GM18499 (cell line): ENCODE measurements at regions not wholly inside any gene's neighbourhood (a gene's known extent, or its start where the extent isn't known, plus 50 kb on each side); places are given as distances from the start of the nearest gene placed in this dataset.

Experiments
- ATAC-seq: cut with Tn5 transposase; IDR thresholded peaks from one replicate; pipeline ENCODE4 v1.9.1; 2021; ENCODE audit warnings: moderate number of reproducible peaks; ENCODE audit not compliant: insufficient read depth, unreplicated experiment

DNA sequence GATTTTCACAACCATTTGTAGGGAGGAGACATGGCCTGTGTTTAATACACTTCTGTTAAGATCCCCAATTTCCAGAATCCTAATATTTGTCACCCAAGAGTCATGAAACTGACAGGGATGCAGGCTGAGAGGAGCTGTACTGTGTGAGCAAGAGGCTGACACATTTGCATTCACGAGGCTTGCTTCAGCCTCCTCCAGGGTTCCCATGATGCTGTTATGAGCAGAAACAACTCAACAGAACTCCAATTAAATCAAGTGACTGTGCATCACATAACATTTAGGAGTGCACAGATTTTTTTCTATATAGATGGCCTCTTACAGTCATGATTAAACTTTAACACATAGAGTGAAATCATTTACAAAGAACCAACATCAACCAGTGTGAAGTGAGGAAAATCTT is 292.3 kb upstream of the STT3B start:
- no peak for ATAC-seq

DNA sequence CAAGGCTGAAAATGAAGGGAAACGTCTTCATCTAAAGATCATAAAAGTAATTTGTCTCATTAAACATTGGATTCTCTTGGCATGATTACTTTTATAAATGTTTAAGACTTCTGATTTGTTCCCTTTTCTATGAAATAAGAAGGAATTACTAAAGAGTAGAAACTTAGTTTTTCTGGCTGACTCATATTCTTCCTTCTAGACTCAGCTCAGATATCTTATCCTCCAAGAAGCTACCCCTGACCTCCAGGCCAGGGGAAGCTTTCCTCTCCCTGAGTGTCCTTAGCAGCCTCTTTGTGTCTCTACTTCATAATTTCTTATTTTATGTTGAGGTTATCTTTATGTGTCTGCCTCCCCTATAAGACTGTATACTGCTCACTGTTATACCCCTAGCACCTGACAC is 291.9 kb upstream of the STT3B start:
- ATAC-seq, result no peak

DNA sequence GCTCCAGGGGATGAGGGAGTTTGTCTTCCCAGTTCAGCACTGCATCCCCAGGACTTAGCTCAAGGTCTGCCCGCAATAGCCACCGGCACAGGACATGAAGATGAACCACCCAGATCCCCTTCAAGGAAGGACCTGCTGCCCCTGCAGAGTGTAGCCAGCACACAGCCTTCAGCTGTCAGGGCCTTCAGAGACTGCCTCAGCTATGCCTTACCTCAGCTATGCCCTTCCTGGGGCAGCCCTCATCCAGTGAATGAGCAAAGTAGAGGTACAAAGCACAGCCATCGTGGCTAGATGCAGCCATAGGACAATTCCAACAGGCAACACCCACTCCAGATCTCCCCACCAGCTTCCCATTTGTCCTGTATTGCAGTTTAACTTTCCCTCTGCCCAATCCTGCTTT is 291.2 kb upstream of the STT3B start:
- ATAC-seq, result no peak

DNA sequence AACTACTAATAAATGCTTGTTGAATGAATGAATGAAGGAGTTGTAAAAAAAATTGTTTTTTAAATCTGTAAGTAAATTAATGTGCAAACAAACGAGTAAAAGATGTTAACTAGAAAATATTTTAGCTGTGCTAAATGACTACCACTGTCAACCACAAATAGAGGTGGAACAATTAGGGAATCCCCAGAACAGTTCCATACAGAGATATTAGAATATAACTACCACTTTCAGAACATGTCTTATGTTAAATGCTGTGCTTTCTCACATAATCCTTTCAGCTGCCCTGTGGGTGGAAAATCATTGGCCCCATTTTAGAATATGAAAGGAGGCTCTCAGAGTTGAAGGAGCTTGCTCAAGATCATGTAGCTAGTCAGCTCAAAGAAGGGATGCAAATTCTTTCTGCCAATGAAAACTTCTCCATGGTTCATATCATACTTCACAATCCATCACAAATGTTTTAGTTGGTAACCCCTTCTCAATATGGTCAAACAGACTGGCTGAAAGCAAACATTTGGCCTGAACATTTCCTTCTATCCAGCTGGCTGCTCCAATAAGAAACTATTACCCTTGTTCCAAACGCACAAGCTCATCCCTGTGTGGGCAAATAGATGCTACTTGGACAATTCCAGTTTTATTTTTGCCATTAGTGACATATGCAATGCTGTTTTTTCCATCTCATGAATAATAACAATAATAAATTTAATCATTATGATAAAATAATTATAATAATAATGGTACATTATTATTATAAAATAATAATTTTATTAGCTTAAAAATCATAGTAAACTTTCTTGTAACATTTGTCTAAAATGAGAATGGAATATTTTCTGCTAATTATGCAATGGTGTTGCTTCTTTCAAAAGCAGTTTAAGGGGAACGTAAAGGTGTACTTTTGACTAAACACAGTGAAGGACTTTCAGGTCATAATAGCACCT is 290.4 kb upstream of the STT3B start:
- ATAC-seq, result peak; percentile 66

DNA sequence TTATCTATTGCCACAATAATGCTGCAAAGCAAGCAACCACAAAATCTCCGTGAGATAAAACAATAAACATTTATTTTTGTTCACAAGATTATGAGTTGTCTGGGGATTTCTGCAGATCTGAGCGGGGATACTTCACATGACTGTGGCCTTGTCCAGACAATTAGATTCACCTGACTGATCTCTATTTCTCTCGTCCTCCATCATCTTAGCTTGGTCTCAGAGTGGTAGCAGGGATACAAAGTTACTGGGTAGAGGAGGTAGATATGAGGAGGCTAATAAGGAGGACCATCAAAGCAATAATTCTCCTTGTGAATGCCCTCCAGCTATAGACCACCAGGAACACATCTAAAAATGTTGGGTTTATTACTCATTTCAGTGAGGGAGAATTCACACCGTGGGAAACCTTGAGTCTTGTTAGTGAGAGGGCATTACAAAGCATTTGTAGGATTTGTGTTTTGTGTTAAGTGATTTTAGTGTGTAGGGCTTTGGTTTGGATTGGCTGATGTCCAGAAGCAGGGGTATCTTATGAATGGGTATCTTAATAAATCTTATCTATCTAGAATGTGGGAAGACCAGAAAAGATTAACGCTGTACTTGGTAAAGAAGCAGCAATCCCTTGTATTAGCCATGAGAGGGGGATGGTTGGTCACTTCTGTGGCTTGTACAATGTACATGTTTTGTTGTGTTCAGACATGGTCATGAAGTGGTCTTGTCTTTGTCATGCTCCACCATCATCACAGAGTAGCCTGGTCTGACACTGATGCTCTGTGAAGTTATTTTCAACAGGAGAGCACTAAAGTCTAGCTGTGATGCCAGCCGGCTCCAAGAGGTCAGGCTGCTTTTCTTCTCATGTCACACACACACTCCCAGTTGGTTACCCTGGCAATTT is 287.6 kb upstream of the STT3B start:
- ATAC-seq, result no peak

DNA sequence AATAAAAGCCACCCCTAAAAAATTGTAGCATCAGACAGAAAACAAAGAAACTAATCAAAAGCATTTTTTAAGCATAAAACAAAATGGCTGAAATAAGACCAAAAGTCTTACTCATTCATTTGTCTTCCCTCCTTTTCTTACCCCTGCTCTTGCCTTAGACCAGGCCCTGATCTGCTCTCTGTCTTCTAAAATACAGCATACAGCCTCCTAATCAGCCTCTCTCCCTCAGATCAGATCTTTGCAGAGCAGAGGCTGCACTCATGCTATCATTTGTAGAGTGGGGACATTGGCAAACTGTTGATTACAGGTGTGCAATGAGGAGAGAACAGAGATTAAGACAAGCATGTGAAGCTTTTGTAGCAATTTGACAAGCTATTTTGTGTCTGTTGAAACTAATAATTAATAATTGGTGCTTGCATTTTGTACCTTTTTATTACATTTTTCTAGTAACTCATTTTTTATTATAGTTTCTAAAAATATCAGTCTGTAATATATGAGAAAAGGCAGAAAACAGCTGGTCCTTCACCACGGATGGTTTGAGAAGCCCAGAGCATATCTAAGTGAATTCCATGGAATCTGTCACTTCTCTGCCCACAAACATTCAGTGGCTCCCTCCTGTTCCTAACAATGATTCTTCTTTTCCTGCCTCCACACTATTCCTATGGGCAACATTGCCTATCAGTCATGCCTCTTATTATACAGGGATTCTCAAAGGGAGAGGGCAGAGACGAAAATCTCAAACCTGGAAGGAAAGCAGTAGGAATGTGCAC is 286.2 kb upstream of the STT3B start:
- no peak for ATAC-seq

DNA sequence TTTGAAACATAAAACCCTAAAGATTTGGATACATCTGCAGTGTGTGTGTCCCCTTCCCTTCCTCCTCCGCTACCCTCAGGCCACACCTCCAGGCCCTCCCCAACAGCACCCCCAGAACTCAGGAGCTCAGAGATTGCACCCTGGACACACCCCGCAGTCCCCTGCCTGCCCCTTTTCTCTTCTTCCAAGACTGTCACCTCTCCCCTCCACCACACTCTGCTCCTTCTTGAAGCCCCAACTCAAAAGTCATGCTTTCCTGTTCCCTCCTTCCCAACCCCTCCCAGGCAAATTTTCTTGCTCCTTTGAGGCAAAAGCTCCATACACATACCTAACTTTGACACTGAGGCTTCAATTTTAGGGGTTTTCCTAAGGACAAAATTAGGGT is 285.7 kb upstream of the STT3B start:
- no peak for ATAC-seq

DNA sequence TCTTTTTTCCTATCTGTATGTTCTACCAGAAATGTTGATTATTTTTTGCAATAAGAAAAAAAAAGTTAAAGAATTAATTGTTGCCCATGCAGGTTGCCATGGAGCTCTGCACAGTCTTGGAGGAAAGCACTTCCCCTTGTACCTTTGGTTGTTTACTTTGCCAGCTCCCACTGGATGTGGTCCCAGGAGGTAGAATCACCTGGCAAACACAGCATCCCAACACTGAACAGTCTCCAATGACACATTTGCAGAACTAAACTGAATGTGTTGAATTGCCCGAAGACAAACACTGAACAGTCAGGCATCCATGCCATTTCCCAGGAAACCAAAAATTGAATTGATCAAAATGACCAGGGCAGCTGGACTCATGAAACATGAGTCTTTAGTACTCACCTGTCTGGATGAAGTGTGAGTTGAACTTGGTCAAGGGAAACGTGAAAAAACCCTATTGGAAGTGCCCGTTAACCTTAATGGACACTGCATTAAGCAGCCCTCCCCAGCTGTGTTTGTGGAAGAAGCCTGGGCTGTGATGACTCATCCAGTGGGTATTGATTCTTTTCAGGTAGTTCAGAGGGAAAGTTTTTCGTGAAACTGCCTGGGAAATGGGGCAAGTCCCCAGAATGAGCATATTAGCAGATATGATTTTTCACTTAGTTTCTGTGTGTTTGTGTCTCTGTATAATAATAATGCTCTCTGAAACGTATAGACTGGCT is 284.7 kb upstream of the STT3B start:
- ATAC-seq, result peak; percentile 52

DNA sequence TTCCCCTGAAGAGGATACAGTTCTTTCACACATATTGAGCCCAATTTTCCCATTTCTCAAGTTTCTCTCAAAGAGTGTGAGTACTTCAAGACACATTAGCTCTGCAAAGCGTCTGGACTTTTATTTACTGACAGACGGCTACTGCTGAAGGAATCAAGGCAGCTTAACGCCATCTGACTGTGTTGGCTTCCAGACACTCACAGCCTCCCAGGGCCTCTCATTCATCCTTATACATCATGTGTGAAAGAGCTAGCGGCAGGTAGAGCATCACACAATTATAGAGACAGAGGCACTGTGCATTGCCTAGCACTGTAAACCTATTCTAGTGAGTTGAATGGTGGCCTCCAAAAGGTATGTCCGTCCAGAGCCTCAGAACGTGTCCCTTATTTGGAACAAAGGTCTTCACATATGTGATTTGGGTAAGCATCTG is 284.1 kb upstream of the STT3B start:
- ATAC-seq, result no peak

DNA sequence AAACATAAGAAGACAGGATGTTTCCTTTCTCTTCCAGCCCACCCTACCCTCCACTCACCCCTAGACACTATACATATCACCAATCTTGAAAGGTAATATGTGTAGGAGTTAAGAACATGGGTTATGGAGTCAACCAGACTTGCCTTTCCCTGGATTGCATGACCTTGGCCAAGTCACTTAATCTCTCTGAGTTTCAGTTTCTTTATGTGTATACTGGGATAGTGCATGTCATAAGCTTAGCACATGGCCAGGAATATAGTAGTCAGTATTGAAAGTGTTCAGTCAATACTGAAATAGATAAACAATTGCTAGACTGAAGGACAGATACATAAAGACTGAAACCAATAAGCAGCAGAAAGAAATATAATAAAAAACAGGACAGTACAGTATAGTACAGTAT is 283.2 kb upstream of the STT3B start:
- ATAC-seq, result no peak

DNA sequence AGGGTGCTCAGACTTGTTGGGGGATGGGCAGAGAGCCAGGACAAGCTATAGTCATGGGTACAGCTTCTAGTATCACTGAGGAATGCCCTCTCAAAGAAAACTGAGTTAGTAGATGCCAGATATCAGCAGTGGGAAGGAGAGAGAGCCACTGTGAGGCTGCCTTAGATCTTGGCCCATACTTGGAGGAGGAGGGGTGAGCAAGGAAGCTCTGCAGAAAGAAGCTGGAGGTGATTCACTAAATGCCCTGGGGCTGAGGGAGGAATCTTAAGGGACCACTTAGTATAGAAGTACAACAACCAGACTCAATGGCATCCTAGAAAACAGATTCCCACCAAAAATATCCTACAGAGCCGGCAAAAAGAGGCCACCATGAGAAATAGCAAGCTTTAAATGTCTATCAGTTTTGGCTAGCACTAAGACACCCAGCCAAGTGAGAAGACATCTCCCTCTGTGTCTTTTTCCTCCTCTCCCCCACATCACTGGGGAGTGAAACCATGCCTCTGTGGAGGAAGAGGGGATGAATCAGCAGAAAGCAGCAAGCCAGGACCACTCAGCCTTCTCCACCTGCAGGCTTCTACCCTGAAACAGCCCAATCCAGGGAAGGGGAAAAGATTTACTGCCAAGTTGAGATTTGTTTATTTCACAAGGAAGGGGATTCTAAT is 282.5 kb upstream of the STT3B start:
- ATAC-seq, result no peak

DNA sequence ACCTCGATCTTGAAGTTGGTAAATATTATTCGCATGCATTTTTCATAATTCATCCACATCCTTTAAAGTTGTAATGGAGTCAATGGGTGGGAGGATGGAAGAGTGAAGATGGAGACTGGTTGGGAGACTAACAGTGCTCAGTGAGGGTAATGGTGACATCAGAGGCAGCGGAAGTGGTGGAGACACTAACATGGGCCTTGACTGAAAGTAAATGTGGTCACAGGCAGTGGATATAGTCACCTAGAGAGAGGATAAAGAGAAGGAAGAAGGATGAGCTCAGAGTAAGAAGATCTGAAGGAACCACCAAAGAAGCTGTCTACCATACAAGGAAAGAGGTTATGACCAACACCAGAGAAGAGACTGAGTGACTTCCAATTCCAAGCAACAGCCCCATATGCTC is 281.6 kb upstream of the STT3B start:
- ATAC-seq, result no peak

DNA sequence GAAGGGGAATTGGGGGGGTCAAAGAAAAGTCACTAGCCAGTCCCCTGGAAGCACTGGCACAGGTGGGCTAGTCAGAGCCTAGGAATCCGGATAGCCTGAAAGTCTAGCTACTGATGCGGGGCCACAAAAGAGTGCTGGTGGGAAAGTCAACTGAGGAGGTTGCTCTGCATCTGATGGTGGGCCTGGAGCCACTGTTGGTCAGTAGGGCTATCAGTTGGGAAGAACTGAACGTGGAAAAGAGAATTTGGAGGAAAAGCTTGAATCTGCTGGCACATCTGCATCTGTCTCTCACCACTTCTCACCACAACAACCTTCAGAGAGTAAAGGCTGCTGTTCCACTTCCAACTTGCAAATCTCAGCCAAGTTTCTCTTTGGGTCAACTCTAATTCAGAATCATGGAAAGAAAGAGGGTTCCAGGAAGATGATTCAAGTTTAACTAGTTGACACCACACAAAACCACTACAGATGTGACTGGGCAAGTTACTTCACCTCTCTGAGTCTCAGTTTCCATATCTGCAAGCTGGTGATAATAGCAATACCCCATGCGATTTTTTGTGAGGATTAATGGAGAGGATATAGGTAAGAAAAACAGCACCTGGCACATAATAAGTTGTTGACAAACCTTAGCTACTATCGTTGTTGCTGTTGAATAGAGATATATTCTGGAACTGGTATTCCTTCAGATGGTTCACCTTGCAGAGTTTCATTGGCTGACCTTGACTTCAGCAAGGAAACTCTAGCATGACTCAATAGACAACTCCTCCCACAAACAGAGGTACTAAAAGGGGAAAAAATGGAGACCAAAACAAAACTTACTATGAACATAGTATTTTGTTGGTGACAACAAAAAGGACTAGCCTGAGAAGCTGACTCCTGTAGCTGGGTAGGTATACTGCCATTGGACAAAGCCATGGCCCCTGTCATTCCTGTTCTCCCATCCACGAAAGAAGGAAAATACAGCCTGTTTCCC is 280.2 kb upstream of the STT3B start:
- ATAC-seq, result no peak

DNA sequence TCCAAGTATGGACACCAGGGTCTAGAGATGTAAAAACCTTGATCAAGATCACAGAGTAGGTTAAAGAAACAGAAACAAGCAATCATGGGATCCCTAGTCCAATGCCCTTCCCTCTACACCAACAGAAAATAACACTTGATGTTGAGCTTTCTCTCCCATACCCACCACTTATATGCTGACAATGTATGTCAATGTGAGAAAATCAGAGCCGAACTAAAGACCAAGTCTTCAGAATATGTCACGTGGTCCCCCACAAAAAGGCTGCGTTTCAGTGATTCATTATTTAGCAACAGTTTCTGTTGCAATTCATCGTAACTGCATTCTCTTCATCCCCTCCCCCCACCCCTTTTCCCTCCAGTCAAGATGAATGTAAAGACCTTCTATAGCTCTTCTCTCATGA is 278.9 kb upstream of the STT3B start:
- no peak for ATAC-seq

DNA sequence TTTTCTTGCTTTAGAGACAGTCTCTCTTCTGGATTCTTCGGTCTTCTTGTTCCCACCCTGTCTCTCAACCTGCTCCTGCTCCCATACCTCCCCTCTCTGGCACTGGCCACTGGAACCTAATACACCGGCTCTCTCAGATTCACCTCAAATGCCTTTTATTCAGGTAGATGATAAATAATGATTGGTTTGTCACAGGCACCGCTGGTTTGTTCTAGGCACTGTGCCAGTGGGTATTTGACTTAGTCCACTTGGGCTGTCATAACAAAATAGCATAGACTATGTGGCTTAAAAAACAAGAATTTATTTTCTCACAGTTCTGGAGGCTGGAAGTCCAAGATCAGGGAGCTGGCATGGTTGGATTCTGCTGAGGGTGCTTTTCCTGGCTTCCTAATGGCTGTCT is 278.2 kb upstream of the STT3B start:
- no peak for ATAC-seq

DNA sequence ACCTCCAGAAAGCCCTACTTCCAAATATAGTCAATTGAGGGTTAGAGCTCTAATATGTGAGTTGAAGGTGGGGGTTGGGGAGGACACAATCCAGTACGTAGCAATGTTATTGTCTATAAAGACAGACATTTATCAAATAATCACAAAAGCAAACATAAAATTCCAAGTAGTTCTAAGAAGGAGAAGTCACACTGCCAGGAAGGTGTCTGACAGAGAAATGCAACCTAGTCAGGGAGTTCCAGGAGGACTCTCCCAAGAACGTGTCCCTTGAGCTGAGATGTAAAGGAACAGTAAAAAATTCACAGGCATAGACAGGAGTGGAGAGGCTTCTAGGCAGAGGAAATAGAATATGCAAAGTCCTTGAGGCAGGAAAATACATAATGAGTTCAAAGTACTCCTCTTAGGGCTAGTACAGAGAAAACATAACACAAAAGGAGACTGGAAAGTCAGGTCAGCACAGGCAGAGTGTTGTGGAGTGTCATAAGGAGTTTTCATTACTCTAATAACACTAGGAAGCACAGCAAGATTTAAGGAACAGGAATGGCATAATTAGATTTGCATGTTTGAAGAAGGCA is 277.6 kb upstream of the STT3B start:
- ATAC-seq, result no peak

DNA sequence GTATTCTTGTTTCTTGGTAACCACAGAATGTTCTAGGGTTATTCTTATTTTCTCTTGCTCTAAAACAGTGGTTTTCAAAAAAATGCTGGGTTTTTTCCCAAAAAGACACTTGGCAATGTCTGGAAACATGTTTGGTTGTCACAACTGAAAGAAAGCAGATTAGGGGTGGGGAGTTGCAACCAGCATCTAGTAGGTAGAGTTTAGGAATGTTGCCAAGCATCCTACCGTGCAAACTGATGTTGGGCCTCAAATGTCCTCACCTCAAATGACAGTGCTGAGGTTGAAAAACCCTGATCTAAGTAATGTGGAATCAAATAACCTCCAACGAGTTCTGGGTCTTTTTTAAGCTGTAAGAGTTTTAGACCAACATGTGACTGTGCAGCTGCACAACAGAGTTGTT is 270.5 kb upstream of the STT3B start:
- no peak for ATAC-seq

DNA sequence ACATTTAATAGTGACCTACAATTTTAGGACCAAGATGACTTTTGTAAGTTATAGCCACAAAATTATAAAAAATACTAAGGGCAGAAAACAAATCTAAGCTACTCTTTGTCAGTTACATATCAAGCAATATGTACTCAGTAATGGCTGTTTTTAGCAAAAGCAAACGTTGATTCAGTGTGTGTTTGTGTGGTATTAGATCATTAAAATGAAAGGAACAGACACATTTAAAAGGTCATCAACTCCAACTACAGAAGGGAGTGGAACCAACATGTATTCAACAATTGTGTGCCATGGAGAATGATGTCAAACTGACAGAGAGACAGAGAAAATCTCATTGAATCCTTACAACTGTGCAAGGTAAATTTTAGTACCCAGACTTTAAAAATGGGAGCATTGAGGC is 268.8 kb upstream of the STT3B start:
- ATAC-seq, result no peak
